H1 (cell line): ENCODE measurements at regions not wholly inside any gene's neighbourhood (a gene's known extent, or its start where the extent isn't known, plus 50 kb on each side); places are given as distances from the start of the nearest gene placed in this dataset.

Experiments
- ATF2 ChIP-seq: IDR thresholded peaks from 2 replicates; pipeline ENCODE4 v1.6.1; 2012; ENCODE audit warnings: low read length, inconsistent platforms
- EP300 ChIP-seq, 2 experiments: IDR thresholded peaks; 1 replicate in 1 of 2; 2 replicates in 1 of 2; pipeline ENCODE4 v1.6.1; 2011 to 2012; ENCODE audit warnings: low read depth in 2 of 2, low read length in 2 of 2, mild to moderate bottlenecking in 2 of 2, borderline replicate concordance in 1 of 2, inconsistent platforms in 1 of 2, moderate library complexity in 1 of 2
- NANOG ChIP-seq: IDR thresholded peaks from 2 replicates; pipeline ENCODE4 v1.6.1; 2011; ENCODE audit warnings: low read length, low read depth, mild to moderate bottlenecking, inconsistent platforms; ENCODE audit not compliant: insufficient read depth, poor library complexity, severe bottlenecking

- TF ChIP-seq ATF2 (no peak), EP300 (IDR thresholded peaks at IDR 0.05; ENCODE audit: borderline replicate concordance in 1 of 2, low read depth in 2 of 2, low read length in 2 of 2) (no peak), NANOG (no peak)
These were observed 98.4 kb upstream of the NEUROD1 start (continued) for GRCh38 chr2:181778621-181779201.
